ENCODE measurements at regions not wholly inside any gene's neighbourhood (a gene's known extent, or its start where the extent isn't known, plus 50 kb on each side); places are given as distances from the start of the nearest gene placed in this dataset.

GRCh38 chr3:124444075-124444474 lies 286.2 kb upstream of the UMPS start:
- BruUV-seq (replicated peaks): no TSS peak
- CTCF ChIA-PET: interaction anchor here (0.6 kb wide), 1 partner anchor 198 kb away, joined by 3 read pairs; no protein-coding TSS in a partner anchor

GRCh38 chr3:124444896-124445295 lies 285.4 kb upstream of the UMPS start:
- BruUV-seq (replicated peaks): no TSS peak

More at GRCh38 chr3:124444075-124444474, 286.2 kb upstream of the UMPS start:
- DNase-seq: no peak
- no peaks in the 10 kb centered on the region for H3K36me3 ChIP-seq (ENCODE audit: low read depth)
- no peak overlapping the region for H3K4me3 ChIP-seq
- no peaks in the 10 kb centered on the region for H3K9me3 ChIP-seq (ENCODE audit: insufficient read depth, low read depth)
- no peak overlapping the region for H3K4me2 ChIP-seq
- no peaks in the 10 kb centered on the region for H3K79me2 ChIP-seq (ENCODE audit: low read depth)
- no peaks in the 10 kb centered on the region for H3K4me1 ChIP-seq (replicated peaks; ENCODE audit: insufficient read depth)
- H3K27ac ChIP-seq: no peak overlapping the region
- intact Hi-C loops (cut with micrococcal nuclease; ENCODE audit: unreplicated experiment): no loop called here
- H3K27me3 ChIP-seq (ENCODE audit: insufficient read depth, low read depth): peaks cover 56% of the 10 kb centered on the region
- no peak for TF ChIP-seq EZH2 (IDR thresholded peaks at IDR 0.05; ENCODE audit: low read depth)
- TF ChIP-seq, protein P1, sequence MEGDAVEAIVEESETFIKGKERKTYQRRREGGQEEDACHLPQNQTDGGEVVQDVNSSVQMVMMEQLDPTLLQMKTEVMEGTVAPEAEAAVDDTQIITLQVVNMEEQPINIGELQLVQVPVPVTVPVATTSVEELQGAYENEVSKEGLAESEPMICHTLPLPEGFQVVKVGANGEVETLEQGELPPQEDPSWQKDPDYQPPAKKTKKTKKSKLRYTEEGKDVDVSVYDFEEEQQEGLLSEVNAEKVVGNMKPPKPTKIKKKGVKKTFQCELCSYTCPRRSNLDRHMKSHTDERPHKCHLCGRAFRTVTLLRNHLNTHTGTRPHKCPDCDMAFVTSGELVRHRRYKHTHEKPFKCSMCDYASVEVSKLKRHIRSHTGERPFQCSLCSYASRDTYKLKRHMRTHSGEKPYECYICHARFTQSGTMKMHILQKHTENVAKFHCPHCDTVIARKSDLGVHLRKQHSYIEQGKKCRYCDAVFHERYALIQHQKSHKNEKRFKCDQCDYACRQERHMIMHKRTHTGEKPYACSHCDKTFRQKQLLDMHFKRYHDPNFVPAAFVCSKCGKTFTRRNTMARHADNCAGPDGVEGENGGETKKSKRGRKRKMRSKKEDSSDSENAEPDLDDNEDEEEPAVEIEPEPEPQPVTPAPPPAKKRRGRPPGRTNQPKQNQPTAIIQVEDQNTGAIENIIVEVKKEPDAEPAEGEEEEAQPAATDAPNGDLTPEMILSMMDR (conservative IDR thresholded peaks at IDR 0.05): no peak
- POLR2A ChIA-PET (ENCODE audit: unreplicated experiment): interaction anchor here (0.7 kb wide), 1 partner anchor 326 kb away, joined by 10 read pairs; no protein-coding TSS in a partner anchor
- H2AFZ ChIP-seq: no peak overlapping the region
- no peaks in the 10 kb centered on the region for H3K9me2 ChIP-seq (ENCODE audit: insufficient read depth)
- H3F3A ChIP-seq (ENCODE audit: insufficient read depth, low read depth): no peaks in the 10 kb centered on the region
- H4K20me1 ChIP-seq (ENCODE audit: insufficient read depth): no peaks in the 10 kb centered on the region

DNA sequence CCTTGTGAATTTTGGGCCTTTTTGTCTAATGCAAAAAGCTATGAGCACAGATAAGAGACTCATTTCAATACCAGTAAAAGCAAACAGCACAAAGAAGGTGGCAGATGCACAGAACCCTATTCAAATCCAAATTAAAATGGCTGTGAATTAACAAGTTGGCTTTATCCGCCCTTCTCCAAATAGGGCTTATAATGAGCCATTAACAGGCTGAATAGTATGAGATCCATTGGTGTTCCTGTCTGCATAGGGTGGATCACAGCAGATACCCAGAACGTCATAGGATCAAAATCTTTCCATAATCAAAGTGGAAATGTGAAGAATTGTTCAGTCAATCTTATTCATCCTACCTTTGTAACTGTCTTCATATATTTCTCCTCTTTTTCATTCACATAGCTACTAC lies 282.4 kb upstream of the UMPS start:
- H3K4me3 ChIP-seq: no peak overlapping the region
- no TSS peak for BruUV-seq (replicated peaks)
- H3K36me3 ChIP-seq (ENCODE audit: low read depth): no peaks in the 10 kb centered on the region
- H3K4me1 ChIP-seq (replicated peaks; ENCODE audit: insufficient read depth): no peaks in the 10 kb centered on the region
- no peak for DNase-seq
- TF ChIP-seq EZH2 (IDR thresholded peaks at IDR 0.05; ENCODE audit: low read depth): no peak
- TF ChIP-seq, protein P1 (conservative IDR thresholded peaks at IDR 0.05): no peak
- intact Hi-C loops (cut with micrococcal nuclease; ENCODE audit: unreplicated experiment): no loop called here
- ChIA-PET CTCF (no interaction called here), POLR2A (ENCODE audit: unreplicated experiment) (no interaction called here)
- H3K9me3 ChIP-seq (ENCODE audit: insufficient read depth, low read depth): no peaks in the 10 kb centered on the region
- H3K27me3 ChIP-seq (ENCODE audit: insufficient read depth, low read depth): peaks cover 63% of the 10 kb centered on the region
- no peaks in the 10 kb centered on the region for H3F3A ChIP-seq (ENCODE audit: insufficient read depth, low read depth)
- no peaks in the 10 kb centered on the region for H3K79me2 ChIP-seq (ENCODE audit: low read depth)
- no peak overlapping the region for H3K27ac ChIP-seq
- no peak overlapping the region for H2AFZ ChIP-seq
- no peaks in the 10 kb centered on the region for H3K9me2 ChIP-seq (ENCODE audit: insufficient read depth)
- H4K20me1 ChIP-seq (ENCODE audit: insufficient read depth): no peaks in the 10 kb centered on the region
- H3K4me2 ChIP-seq: no peak overlapping the region

More at GRCh38 chr3:124444896-124445295, 285.4 kb upstream of the UMPS start:
- CTCF ChIA-PET: interaction anchor here (0.6 kb wide), 1 partner anchor 197 kb away, joined by 3 read pairs; no protein-coding TSS in a partner anchor
- H3K79me2 ChIP-seq (ENCODE audit: low read depth): no peaks in the 10 kb centered on the region
- H3K4me1 ChIP-seq (replicated peaks; ENCODE audit: insufficient read depth): no peaks in the 10 kb centered on the region
- intact Hi-C loops (cut with micrococcal nuclease; ENCODE audit: unreplicated experiment): no loop called here
- H3K27ac ChIP-seq: no peak overlapping the region
- peaks cover 56% of the 10 kb centered on the region for H3K27me3 ChIP-seq (ENCODE audit: insufficient read depth, low read depth)
- no peak overlapping the region for H3K4me2 ChIP-seq
- H4K20me1 ChIP-seq (ENCODE audit: insufficient read depth): no peaks in the 10 kb centered on the region
- H3K9me2 ChIP-seq (ENCODE audit: insufficient read depth): no peaks in the 10 kb centered on the region
- H2AFZ ChIP-seq: no peak overlapping the region
- no peak for DNase-seq
- H3K9me3 ChIP-seq (ENCODE audit: insufficient read depth, low read depth): no peaks in the 10 kb centered on the region
- no peaks in the 10 kb centered on the region for H3K36me3 ChIP-seq (ENCODE audit: low read depth)
- POLR2A ChIA-PET (ENCODE audit: unreplicated experiment): no interaction called here
- H3K4me3 ChIP-seq: no peak overlapping the region
- H3F3A ChIP-seq (ENCODE audit: insufficient read depth, low read depth): no peaks in the 10 kb centered on the region
- TF ChIP-seq, protein P1 (conservative IDR thresholded peaks at IDR 0.05): no peak
- no peak for TF ChIP-seq EZH2 (IDR thresholded peaks at IDR 0.05; ENCODE audit: low read depth)
